H1 (cell line): ENCODE measurements at regions not wholly inside any gene's neighbourhood (a gene's known extent, or its start where the extent isn't known, plus 50 kb on each side); places are given as distances from the start of the nearest gene placed in this dataset.

Experiments
- BCL11A ChIP-seq, 2 experiments: IDR thresholded peaks; one replicate each; pipeline ENCODE4 v1.6.1; 2011; ENCODE audit warnings: low read depth in 2 of 2, low read length in 2 of 2, mild to moderate bottlenecking in 2 of 2
- BRCA1 ChIP-seq: IDR thresholded peaks from 2 replicates; pipeline ENCODE4 v1.6.1; 2012; ENCODE audit warnings: low read depth, low read length, improper control_type of control experiment
- CHD1 ChIP-seq: IDR thresholded peaks from 2 replicates; pipeline ENCODE4 v1.6.1; 2012; ENCODE audit warnings: low read depth, low read length, improper control_type of control experiment
- CHD2 ChIP-seq: IDR thresholded peaks from 2 replicates; pipeline ENCODE4 v1.6.1; 2012; ENCODE audit warnings: low read length, improper control_type of control experiment
- FOSL1 ChIP-seq: IDR thresholded peaks from 2 replicates; pipeline ENCODE4 v1.6.1; 2011; ENCODE audit warnings: mild to moderate bottlenecking, low read depth, low read length, moderate library complexity; ENCODE audit not compliant: insufficient read depth
- PHF8 ChIP-seq: fragments of 200-600 bp; sonication (generic); conservative IDR thresholded peaks from 2 replicates; pipeline ENCODE4 v1.7.1; 2012; ENCODE audit warnings: low read depth, mild to moderate bottlenecking, inconsistent platforms, low read length, moderate library complexity
- POLR2AphosphoS5 ChIP-seq: IDR thresholded peaks from 2 replicates; pipeline ENCODE4 v1.6.1; 2011; ENCODE audit warnings: low read depth, low read length
- SIN3A ChIP-seq, 2 experiments: IDR thresholded peaks in 1 of 2; conservative IDR thresholded peaks in 1 of 2; 2 replicates each; pipeline ENCODE4 v1.6.1; 2011 to 2012; ENCODE audit warnings: low read length in 2 of 2, improper control_type of control experiment in 1 of 2, low read depth in 1 of 2, mild to moderate bottlenecking in 1 of 2
- SIRT6 ChIP-seq: IDR thresholded peaks from one replicate; pipeline ENCODE4 v1.7.1; 2012; ENCODE audit warnings: low read length, inconsistent platforms
- SP1 ChIP-seq: IDR thresholded peaks from 2 replicates; pipeline ENCODE4 v1.6.1; 2011; ENCODE audit warnings: low read depth, low read length
- SRF ChIP-seq: IDR thresholded peaks from 2 replicates; pipeline ENCODE4 v1.6.1; 2011; ENCODE audit warnings: mild to moderate bottlenecking, low read depth, low read length, moderate library complexity
- TEAD4 ChIP-seq: IDR thresholded peaks from 2 replicates; pipeline ENCODE4 v1.6.1; 2012; ENCODE audit warnings: low read depth, low read length, inconsistent platforms, mixed read lengths
- TF ChIP-seq, protein P1 (sequence below): fragments of 300-600 bp; sonication (generic); IDR thresholded peaks from 2 replicates; pipeline ENCODE4 v1.7.1; 2012; ENCODE audit warnings: low read length, moderate library complexity, mild to moderate bottlenecking, inconsistent platforms; ENCODE audit not compliant: insufficient replicate concordance

DNA sequence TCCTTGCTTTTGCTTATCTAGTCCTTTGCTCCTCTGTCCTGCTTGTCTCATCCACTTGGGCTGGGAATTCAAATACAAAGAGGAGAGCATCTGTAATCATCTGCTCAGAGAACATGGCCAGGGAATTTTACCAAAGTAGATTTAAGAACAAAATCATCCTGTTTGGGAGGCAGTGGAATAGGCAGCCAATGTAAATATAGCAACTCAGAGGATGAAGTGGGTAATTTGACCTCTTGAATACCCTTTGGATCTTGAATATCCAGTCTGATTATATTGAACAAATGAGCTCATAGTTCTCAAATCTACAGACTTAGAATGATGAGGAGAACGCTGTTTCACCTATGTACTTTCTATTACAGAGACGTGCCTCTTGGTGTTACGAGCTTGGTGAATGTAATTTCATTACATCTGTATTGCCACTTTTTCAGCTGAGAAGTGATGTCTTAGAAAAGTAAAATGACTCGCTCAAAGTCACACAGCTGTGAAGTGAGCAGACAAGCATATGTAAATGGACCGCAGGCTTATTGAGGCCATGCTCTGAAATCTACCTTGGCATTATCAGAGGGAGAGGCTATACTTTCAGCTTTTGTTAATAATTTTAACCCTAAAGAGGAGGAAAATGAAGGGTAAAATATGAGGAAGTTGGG lies 266.3 kb downstream of the MTX2 start (continued):
- TF ChIP-seq, protein P1, sequence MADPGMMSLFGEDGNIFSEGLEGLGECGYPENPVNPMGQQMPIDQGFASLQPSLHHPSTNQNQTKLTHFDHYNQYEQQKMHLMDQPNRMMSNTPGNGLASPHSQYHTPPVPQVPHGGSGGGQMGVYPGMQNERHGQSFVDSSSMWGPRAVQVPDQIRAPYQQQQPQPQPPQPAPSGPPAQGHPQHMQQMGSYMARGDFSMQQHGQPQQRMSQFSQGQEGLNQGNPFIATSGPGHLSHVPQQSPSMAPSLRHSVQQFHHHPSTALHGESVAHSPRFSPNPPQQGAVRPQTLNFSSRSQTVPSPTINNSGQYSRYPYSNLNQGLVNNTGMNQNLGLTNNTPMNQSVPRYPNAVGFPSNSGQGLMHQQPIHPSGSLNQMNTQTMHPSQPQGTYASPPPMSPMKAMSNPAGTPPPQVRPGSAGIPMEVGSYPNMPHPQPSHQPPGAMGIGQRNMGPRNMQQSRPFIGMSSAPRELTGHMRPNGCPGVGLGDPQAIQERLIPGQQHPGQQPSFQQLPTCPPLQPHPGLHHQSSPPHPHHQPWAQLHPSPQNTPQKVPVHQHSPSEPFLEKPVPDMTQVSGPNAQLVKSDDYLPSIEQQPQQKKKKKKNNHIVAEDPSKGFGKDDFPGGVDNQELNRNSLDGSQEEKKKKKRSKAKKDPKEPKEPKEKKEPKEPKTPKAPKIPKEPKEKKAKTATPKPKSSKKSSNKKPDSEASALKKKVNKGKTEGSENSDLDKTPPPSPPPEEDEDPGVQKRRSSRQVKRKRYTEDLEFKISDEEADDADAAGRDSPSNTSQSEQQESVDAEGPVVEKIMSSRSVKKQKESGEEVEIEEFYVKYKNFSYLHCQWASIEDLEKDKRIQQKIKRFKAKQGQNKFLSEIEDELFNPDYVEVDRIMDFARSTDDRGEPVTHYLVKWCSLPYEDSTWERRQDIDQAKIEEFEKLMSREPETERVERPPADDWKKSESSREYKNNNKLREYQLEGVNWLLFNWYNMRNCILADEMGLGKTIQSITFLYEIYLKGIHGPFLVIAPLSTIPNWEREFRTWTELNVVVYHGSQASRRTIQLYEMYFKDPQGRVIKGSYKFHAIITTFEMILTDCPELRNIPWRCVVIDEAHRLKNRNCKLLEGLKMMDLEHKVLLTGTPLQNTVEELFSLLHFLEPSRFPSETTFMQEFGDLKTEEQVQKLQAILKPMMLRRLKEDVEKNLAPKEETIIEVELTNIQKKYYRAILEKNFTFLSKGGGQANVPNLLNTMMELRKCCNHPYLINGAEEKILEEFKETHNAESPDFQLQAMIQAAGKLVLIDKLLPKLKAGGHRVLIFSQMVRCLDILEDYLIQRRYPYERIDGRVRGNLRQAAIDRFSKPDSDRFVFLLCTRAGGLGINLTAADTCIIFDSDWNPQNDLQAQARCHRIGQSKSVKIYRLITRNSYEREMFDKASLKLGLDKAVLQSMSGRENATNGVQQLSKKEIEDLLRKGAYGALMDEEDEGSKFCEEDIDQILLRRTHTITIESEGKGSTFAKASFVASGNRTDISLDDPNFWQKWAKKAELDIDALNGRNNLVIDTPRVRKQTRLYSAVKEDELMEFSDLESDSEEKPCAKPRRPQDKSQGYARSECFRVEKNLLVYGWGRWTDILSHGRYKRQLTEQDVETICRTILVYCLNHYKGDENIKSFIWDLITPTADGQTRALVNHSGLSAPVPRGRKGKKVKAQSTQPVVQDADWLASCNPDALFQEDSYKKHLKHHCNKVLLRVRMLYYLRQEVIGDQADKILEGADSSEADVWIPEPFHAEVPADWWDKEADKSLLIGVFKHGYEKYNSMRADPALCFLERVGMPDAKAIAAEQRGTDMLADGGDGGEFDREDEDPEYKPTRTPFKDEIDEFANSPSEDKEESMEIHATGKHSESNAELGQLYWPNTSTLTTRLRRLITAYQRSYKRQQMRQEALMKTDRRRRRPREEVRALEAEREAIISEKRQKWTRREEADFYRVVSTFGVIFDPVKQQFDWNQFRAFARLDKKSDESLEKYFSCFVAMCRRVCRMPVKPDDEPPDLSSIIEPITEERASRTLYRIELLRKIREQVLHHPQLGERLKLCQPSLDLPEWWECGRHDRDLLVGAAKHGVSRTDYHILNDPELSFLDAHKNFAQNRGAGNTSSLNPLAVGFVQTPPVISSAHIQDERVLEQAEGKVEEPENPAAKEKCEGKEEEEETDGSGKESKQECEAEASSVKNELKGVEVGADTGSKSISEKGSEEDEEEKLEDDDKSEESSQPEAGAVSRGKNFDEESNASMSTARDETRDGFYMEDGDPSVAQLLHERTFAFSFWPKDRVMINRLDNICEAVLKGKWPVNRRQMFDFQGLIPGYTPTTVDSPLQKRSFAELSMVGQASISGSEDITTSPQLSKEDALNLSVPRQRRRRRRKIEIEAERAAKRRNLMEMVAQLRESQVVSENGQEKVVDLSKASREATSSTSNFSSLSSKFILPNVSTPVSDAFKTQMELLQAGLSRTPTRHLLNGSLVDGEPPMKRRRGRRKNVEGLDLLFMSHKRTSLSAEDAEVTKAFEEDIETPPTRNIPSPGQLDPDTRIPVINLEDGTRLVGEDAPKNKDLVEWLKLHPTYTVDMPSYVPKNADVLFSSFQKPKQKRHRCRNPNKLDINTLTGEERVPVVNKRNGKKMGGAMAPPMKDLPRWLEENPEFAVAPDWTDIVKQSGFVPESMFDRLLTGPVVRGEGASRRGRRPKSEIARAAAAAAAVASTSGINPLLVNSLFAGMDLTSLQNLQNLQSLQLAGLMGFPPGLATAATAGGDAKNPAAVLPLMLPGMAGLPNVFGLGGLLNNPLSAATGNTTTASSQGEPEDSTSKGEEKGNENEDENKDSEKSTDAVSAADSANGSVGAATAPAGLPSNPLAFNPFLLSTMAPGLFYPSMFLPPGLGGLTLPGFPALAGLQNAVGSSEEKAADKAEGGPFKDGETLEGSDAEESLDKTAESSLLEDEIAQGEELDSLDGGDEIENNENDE, result no peak
- TF ChIP-seq SIRT6 (no peak), BRCA1 (no peak), SRF (no peak), SIN3A (conservative IDR thresholded peaks at IDR 0.05 in 1 of 2, IDR thresholded peaks at IDR 0.05 in 1 of 2; ENCODE audit: low read depth in 1 of 2, low read length in 2 of 2) (no peak), CHD2 (no peak), SP1 (no peak), TEAD4 (no peak), FOSL1 (no peak), POLR2AphosphoS5 (no peak), BCL11A (IDR thresholded peaks at IDR 0.05; ENCODE audit: low read depth in 2 of 2, low read length in 2 of 2) (no peak), PHF8 (no peak), CHD1 (no peak)
